Embryonic facial prominence (tissue), 1 donor: ENCODE measurements at regions not wholly inside any gene's neighbourhood (a gene's known extent, or its start where the extent isn't known, plus 50 kb on each side); places are given as distances from the start of the nearest gene placed in this dataset.

Source experiments
- DNase-seq: peaks from one replicate; pipeline ENCODE4 v3.0.0-alpha.2; 2016; ENCODE audit errors: extremely low spot score

- DNase-seq = no peak
Observed at GRCh38 chr2:37782155-37782673, 110.8 kb upstream of the CDC42EP3 start.

- no peak for DNase-seq
Observed at GRCh38 chr2:37782721-37783371, 111.4 kb upstream of the CDC42EP3 start.

DNA sequence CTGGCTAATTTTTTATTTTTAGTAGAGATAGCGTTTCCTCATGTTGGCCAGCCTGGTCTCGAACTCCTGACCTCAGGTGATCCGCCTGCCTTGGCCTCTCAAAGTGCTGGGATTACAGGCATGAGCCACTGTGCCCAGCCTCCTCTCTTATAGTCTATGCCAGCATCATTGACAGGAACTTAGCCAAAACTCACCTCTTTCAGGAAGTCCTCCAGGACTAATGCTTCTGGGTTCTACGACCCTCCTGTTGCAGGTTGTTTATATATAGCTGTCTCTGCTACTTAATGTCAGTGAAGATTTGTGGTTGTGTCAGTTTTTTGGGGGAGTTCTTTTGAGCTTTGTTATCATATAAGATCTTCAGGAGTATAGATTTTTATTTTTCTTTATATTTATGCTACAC, 112.1 kb upstream of the CDC42EP3 start:
- DNase-seq = no peak

DNA sequence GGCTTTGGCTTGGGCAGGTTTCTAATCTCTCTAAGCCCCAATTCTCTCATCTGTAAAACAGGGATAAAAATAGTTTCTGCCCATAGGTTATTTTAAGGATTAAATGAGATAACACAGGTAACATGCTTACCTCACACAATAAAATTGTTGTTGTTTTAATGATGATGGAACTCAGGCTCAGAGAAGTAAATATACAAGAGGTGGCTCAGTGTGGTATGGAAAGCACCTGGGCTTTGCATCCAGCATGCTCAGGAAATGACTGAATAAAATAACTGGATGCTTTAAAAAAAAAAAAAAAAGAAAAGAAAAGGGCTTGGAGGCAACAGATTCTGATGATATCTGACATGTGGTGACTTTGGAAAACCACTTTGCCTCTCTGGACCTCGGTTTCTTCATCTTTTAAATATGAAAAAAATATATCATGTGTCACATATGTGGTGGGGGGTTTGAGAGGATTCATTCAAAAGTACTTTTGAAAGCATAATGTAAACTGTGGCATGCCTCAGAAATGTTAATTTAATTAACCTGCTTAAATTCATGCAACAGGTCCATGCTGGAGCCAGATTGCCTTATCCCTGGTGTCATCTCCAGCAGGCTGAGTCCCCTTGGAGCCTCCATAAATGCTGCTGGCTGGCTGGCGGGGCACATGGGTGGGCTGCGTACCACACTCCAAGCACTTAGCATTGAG, 112.8 kb upstream of the CDC42EP3 start:
- no peak for DNase-seq

DNA sequence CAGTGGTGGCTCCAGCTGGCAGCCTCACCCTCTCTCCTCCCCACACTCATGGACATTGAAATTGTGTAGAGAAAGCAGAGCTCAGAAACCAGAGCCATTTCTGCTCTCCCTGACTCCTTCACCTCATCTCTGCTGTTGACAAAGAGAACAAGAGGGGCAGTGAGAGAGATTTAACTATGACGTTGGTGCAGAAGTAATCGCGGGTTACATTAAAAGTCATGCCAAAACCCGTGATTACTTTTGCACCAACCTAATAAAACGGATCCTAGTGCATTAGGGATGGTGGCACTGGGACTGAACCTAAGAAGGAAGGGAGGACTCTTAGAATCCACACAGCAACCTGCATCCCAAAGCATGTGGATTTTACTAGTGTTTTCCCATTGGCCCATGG, 113.3 kb upstream of the CDC42EP3 start:
- no peak for DNase-seq

GRCh38 chr2:37786191-37786698, 114.8 kb upstream of the CDC42EP3 start:
- no peak for DNase-seq

DNA sequence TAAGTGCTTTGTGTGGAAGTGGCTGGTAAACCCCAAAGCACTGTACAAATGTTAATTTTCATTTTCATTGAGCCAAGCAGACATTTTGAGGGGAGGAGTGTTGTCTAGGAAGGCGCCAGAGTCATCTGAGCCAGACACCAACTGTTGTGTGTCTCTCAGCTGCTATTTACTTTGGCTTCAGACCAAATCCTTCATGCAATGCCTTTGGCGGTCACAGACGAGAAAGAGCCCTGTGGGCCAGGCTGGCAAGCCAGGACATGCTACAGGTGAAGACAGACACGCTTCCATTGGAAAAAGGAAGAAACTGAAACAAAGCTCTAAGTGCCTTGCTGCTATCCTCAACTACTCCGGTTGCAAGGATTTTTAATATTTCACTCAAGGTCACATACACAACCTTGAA, 115.4 kb upstream of the CDC42EP3 start:
- no peak for DNase-seq

DNA sequence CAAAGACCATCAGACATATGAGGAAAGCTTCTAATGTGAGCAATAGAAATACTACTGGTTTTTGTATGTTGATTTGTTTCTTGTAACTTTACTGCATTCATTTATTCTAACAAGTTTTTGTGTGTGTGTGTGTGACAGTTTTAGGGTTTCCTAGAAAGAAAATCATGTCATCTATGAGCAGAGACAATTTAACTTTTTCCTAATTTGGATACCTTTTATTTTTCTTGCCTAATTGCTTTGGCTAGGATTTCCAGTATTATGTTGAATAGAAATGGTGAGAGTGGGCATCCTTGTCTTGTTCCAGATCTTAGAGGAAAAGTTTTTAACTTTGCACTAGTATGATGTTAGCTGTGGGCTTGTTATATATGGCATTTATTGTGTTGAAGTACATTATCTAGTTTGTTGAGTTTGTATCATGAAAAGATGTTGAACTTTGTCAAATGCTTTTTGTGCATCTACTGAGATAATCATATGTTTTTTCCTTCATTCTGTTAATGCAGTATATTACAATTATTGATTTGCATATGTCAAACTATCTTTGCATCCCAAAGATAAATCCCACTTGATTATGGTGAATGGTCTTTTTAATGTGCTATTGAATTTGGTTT, 117.3 kb upstream of the CDC42EP3 start:
- DNase-seq = no peak

DNA sequence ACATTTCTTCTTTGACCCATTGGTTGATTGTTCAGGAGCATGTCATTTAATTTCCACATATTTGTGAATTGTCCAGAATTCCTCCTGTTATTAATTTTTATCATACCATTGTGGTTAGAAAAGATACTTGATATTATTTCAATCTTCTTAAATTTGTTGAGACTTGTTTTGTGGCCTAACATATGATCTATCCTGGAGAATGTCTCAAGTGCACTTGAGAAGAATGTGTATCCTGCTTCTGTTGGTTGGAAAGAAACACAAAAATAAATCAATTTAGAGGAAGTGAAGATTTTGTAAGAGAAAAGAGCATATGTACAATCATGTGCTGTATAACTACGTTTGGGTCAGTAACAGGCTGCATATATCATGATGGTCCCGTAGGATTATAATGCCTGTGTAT, 118.6 kb upstream of the CDC42EP3 start:
- no peak for DNase-seq

DNA sequence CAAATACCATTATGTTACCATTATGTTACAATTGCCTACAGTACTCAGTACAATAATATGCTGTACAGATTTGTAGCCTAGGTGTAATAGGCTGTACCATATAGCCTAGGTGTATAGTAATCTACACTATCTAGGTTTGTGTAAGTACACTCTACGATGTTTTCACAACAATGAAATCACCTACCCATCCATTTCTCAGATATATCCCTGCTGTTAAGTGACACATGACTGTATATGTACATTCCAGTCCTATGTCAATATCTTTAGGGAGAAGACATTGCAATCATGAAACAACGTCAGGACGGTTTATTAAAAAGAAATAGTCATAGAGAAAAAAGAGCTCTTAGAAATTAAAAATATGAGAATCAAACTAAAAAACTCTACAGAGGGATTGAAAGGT, 119.0 kb upstream of the CDC42EP3 start:
- DNase-seq = no peak

- no peak for DNase-seq
Observed at GRCh38 chr2:37792366-37792765, 120.9 kb upstream of the CDC42EP3 start.

- no peak for DNase-seq
Observed at GRCh38 chr2:37793004-37793403, 121.6 kb upstream of the CDC42EP3 start.

GRCh38 chr2:37794717-37795116, 123.3 kb upstream of the CDC42EP3 start:
- no peak for DNase-seq

DNA sequence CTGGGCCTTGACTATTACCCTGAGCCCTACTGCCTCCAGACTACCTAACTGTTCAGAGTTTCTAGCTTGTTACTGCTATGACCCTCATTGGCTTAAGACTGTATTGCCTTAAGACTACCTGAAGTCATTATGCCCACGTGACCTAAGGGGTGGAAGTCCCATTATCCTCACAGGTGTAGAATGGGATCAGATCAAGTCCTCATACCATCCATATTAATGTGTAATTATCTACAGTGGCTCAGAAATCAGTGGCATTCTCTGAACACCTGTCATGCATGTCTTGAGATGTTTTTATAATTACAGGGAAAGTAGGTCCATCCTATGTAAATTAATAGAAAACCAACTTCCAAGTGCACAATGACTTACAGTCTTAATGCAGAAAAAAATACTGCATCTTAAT, 124.0 kb upstream of the CDC42EP3 start:
- no peak for DNase-seq

DNA sequence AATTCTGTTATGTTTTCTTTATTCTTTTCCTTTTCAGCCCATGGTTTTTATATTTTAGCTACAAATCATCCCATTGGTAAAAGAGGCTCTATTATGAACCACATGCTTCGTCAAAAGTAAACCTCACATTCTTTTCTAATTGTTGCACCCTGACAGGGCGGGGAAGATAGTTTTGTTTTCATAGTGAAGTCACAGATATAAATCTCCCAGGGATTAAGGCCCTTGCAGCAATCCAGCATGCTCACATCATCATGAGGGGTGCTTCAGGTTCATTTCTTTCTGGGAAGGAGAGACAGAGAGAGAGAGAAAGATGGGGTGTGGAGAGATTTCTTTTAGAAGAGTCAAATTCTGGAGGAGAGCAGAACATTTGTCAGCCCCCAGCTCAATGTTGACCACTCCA, 124.5 kb upstream of the CDC42EP3 start:
- DNase-seq = no peak

DNA sequence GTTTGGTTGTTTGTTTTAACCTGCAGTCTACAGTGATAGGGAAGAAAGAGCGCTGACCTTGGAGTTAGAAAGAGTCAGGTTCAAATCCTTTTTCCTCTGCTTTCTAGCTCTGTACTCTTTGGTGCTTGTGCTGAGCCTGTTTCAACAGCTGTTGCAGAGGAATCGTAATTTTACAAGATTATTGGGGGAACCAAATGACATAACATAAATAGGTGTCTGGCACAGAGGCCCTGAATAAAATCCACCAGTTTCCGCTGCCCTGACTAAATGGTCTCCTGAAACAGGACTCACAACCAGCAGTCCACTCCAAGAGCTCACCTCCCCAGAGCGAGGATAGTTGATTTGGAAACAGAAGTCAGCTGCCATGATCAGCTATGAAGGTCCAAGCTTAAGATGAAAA, 125.0 kb upstream of the CDC42EP3 start:
- DNase-seq = no peak

DNA sequence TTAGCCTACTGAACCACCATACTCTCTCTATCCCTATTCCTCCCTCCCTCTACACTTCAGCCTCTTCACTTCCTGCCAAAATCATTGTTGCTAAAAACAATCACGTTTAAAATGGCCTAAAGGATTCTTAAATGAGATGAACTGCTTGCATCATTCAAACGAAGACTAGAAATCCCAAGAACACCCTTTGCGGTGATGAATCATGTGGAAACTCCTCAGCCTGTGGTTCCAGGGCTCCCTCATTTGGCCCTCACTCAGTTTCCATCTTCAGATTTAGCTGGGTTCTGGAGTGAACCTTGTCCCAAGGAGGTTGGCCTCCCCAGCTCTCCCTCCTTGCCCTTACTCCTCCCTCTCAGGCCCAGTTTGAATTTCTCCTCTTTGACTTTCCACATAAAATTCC, 125.6 kb upstream of the CDC42EP3 start:
- no peak for DNase-seq

GRCh38 chr2:37798315-37799005, 126.6 kb upstream of the RMDN2 start:
- no peak for DNase-seq

DNA sequence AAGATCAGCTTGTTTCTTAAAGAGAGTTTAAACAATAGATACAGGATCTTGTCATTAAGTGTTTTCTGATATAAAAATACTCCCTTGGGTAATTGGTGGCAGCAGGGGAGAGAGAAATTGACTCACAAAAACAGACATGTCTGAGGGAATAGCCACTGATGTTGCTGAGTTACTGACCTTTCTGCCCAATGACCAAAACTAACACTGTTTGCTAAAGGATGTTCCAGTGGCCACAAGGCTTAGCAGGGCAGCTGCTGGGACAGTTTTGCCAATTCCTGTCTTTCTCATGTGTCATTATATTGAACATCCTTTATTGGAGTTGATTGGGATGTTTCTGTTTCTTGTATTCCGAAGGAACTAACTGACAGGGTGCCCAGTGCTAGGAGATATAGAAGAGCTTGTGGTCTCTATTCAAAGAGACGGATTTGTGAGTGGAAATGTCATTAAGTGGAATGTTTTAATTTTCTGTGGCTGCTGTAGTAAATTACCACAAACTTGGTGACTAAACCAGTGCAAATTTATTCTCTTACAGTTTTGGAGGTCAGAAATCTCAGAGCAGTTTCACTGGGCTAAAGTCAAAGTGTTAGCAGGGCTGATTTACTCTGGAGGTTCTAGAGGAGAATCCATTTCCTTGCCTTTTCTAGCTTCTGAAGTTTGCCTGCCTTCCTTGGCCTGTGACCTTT, 124.8 kb upstream of the RMDN2 start:
- DNase-seq = no peak

GRCh38 chr2:37802211-37802752, 122.8 kb upstream of the RMDN2 start:
- no peak for DNase-seq

GRCh38 chr2:37802899-37803379, 122.1 kb upstream of the RMDN2 start:
- no peak for DNase-seq
